ENCODE measurements at regions not wholly inside any gene's neighbourhood (a gene's known extent, or its start where the extent isn't known, plus 50 kb on each side); places are given as distances from the start of the nearest gene placed in this dataset.

DNA sequence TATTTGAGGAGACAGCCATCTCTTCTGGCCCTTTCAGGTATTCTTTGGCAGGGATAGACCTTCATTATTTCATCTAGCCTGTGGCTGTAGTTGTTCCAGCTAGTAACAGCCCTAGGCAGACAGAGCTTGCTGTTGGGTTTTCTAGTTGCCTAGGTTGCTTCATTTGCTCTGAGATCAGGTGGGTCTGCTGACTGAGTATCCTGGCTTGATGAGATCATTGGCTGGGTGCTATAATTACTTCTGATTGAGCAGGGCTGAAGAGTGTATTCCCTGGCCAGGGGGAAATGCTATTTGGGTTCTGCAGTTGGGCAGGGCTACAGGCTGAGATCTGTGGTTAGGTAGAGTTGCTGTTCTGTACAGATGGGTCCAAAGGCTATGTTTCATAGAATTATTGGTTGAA lies 456.1 kb downstream of the PSAT1 start:
- no peak for DNase-seq

DNA sequence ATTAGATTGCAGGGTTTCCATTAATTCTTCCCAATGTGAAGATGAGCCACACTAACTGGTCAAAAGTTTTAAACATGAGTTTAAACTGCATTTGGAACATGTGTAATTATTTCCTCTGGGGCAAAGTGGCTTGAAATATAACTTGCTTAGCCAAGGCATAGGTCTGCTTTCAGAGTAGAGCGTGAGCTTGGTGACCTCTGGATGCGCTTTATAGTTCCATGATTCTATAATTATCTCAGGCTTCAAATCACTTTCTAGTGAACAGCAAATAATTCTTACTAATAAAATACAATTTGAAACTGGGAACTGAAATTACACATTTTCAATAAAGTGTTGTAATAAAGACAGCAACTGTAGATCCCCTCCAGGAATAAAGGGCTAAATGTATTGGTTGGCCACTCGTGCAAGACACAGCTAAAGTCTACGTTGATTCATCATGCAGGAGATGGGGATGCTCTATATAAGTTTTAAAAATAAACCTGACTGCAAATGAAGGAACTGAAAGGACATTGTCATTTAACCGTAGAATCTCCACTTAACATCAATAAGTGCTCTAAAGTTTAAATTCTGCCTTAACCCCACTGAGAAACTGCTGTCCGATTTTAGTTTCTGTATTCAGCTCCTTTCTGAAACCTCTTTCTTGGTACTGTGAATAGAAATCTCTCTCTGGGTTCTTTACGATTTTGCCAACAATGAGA lies 460.0 kb downstream of the PSAT1 start:
- no peak for DNase-seq

GRCh38 chr9:78763424-78763823 lies 466.5 kb downstream of the PSAT1 start:
- DNase-seq, result no peak

- peak in 1 of 2 experiments; percentile 21 for DNase-seq
Observed at GRCh38 chr9:78765861-78766260, 468.9 kb downstream of the PSAT1 start.

DNA sequence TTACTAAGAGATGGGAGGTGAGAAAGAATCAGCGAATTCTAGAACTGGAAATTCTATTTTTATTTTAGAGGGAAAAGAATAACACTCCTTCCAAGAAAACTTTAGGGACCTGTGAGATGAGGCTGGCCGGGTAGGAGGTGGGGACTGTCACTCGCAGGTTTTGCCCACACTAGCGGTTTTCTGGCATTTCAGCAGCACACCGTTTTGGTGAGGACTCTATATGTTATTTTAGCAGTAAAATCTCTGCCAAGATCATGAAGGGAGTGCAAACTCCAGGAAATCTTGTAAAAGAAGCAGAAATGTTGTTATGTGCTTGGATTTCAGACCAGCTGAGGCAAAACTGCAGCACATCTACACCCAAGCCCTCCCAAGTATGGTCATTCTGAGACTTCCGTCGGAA lies 470.6 kb downstream of the PSAT1 start:
- DNase-seq, result no peak

DNA sequence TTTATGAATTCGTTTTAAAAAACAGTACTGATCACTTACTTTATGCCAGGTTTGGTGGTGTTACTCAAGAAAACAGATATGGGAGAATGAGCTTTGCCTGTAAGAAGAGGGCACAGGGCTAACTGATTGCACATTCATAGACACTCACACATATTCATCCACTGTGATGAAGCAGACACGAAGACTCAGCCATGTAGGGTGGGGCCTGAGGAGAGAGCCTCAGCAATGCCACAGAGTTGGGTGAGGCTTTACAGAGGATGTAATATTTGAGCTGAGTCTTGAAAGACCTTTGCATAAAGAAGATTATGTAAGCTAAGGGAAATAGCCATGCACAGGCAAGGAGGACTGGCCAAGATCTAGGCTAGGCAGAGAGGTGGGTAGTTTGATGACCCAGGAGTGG lies 472.8 kb downstream of the PSAT1 start:
- no peak for DNase-seq

DNA sequence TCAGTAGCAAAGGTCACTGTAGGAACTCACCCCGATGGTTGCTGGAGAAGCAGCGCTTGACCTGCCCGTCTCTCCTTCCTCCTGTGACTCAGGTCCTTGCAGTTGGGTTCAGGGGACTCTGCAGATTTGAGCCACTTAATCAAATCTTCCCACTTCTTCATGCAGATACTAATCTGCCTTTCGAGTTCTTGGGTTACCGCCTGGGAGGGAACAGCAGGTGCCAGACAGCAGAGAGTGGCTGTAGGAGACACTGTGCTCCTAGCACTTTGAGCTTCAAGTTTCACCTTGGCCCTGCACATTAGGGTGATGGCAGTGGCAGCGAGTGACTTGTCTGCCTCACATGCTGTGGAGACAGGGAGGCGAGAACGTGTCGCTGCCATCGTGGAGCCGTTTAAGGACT lies 478.3 kb downstream of the PSAT1 start:
- DNase-seq, result no peak

DNA sequence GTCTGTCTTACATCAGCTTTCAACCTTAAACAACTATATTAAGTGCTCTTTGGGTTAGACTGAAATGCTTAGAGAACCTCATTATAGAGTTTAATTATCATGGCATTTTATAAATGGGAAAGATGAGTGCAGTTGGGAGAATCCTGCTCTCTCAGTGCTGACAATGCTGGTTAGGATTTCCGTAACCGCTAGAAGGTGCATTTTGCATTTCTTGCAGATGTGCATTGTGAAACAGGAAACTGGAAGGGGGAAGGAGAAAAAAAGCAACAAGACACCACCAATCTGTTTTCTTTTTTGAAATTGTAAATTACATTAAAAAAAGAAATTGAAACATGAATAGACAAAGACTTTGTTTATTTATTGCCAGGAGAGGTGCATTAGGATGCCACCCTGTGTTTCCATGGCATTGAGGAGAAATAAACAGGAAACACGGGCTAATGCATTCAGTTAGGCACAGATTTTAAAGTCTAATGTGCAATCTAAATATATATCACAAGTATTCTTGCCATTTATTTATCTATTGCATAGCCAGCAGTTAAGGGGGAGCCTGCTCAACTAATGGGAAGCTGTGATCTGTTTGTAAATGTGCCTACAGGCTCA lies 478.9 kb downstream of the PSAT1 start:
- DNase-seq, result peak in 1 of 2 experiments; percentile 5

- no peak for DNase-seq
Observed at GRCh38 chr9:78777747-78778146, 480.8 kb downstream of the PSAT1 start.

- no peak for DNase-seq
Observed at GRCh38 chr9:78778318-78778717, 481.4 kb downstream of the PSAT1 start.

DNA sequence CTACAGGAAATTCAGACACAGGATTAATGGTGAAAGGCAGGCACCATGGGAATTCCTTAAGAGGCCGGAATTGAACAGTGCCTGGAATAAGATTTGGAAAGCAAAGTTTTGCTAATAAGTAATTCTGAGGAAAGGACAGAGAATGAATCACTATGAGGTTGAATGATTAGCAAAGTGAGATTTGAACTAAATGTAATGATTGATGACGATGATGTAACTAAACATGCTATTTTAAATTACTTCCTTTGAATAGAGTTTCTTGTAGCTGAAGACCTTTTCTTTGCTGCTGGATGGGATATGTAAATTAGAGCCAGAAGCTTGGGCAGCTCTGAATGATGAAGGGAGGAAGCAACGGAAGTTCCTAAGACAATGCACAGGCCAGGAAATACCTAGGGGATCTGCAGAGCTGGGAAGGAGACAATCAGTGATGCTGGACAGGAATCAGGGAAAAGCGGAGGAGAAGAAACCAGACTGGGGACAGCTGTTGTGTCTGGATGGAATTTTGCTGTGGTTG lies 482.0 kb downstream of the PSAT1 start:
- DNase-seq, result no peak

GRCh38 chr9:78781681-78782080 lies 484.8 kb downstream of the PSAT1 start:
- DNase-seq, result no peak

DNA sequence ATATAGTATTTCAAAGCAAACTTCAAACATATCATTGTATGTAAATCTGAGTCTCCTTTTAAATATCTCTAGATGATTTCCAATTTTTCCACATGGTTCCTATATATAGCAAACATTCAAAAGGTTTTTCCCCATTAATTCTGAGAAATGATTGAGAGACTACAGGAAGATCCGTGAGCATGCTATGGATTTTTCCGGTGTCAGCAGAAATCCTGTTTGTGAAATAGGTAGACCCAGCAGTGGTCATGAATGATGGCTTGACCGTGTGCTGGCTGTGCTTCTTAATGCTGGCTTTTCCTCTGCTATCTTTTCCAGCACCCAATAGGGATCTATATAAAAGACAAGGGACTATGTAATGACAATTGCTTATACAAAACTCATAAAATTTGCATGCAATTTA lies 485.3 kb downstream of the PSAT1 start:
- no peak for DNase-seq

GRCh38 chr9:78782858-78783257 lies 485.9 kb downstream of the PSAT1 start:
- no peak for DNase-seq

GRCh38 chr9:78783743-78784142 lies 486.8 kb downstream of the PSAT1 start:
- no peak for DNase-seq

GRCh38 chr9:78786794-78787193 lies 489.9 kb downstream of the PSAT1 start:
- DNase-seq, result no peak

DNA sequence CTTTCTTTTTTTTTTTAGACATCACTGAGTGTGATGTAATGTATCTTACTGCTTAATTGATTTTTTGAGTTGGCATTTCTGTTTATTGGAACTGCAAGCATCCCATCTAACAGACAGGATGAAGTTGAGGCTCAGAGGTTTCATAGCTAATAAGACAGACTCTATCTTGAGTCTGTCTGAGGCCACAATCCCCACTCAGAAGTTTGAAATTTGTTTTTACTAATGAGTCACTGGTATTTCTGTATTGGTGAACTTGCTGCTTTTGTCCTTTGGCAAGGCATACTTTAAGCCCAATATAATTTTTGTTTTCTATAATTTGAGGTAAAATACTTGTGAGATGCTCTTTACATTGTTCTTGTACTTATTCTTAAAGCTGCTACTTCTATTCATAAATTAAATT lies 491.2 kb downstream of the PSAT1 start:
- no peak for DNase-seq

- no peak for DNase-seq
Observed at GRCh38 chr9:78791779-78792178, 494.9 kb downstream of the PSAT1 start.

GRCh38 chr9:78792745-78793144 lies 495.8 kb downstream of the PSAT1 start:
- no peak for DNase-seq

DNA sequence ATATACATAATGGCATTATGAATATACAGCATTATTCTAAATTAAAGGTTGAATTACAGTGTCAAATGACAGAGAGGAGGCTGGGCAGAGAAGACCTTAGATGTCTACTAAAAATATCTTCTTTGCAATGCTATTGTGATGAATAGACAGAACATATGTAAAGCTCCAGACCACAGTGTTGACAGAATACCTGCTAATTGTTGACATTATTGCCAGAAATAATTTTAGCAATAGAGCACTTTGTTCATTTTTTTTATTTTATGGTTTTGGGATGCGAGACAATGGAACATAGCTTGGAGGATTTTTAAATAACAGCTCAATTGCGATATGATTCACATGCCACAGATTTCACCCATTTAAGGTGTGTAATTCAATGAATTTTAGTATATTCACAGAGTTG lies 508.8 kb downstream of the PSAT1 start:
- DNase-seq, result no peak

DNA sequence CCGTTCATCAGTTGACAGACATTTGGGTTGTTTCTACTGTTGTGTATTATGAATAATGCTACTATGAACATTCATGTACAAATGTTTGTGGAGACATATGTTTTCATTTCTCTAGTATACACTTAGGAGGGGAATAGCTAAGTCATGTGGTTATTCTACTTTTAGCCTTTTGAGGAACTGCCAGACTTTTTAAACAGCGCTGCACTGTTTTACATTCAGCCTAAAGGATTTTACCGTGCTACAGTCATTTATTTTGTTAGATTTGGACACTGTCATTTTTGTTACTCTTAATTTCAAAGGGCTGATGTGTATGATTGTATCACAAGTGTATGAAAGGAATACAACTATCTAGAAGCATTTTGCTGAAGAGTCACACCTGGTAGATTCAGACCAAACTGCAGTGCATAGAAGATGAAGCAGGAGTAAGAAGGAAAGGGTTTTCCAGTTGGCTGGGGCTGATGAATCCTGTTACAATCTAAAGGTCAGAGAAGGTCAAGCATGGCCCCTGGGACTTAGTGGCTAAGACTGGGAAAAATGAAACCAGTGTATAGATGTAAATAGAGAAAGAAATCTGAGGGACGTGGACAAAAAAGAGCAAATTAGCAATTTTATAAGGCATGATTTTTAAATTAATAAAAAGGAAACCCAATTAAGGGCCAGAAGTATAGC lies 509.7 kb downstream of the PSAT1 start:
- no peak for DNase-seq

GRCh38 chr9:78807286-78807685 lies 510.4 kb downstream of the PSAT1 start:
- no peak for DNase-seq

DNA sequence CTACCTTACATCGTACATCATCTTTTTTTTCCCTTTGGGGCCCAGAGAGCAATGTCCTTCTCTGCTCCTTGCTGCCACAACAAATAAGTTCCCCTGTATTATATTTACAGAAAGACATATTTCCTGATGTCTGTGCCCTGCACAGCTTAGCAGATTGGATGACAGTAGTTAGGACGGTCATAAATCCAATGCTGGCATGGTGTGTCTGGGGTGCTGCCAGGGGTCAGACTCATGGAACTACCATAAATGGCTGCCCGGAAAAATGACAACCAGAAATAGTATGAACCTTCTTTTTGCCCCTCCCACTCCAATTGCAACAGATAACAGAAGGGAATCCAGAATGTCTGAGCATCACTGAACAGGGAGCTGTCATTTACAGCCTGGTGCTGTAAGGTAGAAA lies 511.1 kb downstream of the PSAT1 start:
- DNase-seq, result no peak

DNA sequence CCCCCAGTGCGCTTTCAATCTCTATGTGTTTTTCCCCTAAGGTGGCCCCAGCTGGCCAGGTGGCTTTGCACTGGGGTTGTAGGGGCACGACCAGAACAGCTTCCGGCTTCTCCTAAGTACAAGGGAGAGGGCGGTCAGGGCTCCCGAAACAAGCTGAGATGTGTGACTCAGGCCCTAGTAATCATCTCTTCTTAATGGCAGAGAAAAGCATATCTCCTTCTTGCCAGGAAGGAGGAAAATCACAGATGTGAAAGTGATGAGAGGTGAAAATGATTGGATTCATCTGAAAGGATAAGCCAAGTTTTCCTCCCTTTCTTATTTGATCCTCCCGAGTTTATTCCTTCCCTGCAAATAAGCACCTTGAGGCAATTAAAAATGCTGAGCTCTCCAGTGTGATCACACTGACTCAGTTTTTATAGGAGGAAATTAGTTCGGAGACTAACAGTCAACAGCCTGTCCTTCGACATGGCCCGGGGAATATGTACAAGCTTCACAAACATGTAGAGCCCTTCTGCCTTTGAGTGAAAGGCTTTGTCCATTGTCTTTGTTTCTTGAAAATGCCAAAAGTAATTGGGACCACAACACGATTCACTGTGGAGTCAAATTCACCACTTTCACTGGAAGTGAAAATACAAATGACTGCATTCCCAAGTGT lies 514.8 kb downstream of the PSAT1 start:
- no peak for DNase-seq
